H9 (cell line): ENCODE measurements at regions not wholly inside any gene's neighbourhood (a gene's known extent, or its start where the extent isn't known, plus 50 kb on each side); places are given as distances from the start of the nearest gene placed in this dataset.
"Not testable (repeated sequence)": the region's sequence is repeated elsewhere in the genome, so short reads cannot be mapped to it uniquely, and the experiment has no call there.

ENCODE experiments used
- DNase-seq: peaks from one replicate; pipeline ENCODE4 v3.0.0-alpha.2; 2017
- H2AFZ ChIP-seq: one replicate; pipeline ENCODE4 v1.6.1; 2013; ENCODE audit warnings: mild to moderate bottlenecking, low read length, control low read depth, moderate library complexity
- H2AK5ac ChIP-seq: 2 replicates; pipeline ENCODE4 v1.6.1; 2013; ENCODE audit warnings: low read length, control low read depth, mixed read lengths; ENCODE audit not compliant: insufficient read length
- H2BK120ac ChIP-seq: one replicate; pipeline ENCODE4 v1.6.1; 2013; ENCODE audit warnings: low read depth, mild to moderate bottlenecking, low read length, control low read depth, inconsistent platforms; ENCODE audit not compliant: poor library complexity, severe bottlenecking
- H2BK12ac ChIP-seq: 2 replicates; pipeline ENCODE4 v1.6.1; 2013; ENCODE audit warnings: low read length, control low read depth, mixed read lengths, low read depth; ENCODE audit not compliant: insufficient read length
- H2BK15ac ChIP-seq: 2 replicates; pipeline ENCODE4 v1.6.1; 2013; ENCODE audit warnings: low read depth, low read length, control low read depth
- H2BK20ac ChIP-seq: one replicate; pipeline ENCODE4 v1.6.1; 2013; ENCODE audit warnings: low read depth, mild to moderate bottlenecking, low read length, control low read depth, inconsistent platforms; ENCODE audit not compliant: poor library complexity, severe bottlenecking
- H2BK5ac ChIP-seq: 2 replicates; pipeline ENCODE4 v1.6.1; 2013; ENCODE audit warnings: low read length, control low read depth, mixed read lengths; ENCODE audit not compliant: insufficient read length
- H3K14ac ChIP-seq: 2 replicates; pipeline ENCODE4 v1.6.1; 2013; ENCODE audit warnings: low read length, control low read depth; ENCODE audit not compliant: insufficient read depth
- H3K18ac ChIP-seq: 2 replicates; pipeline ENCODE4 v1.6.1; 2013; ENCODE audit warnings: low read depth, mild to moderate bottlenecking, mixed read lengths, low read length, control low read depth; ENCODE audit not compliant: insufficient read length
- H3K23ac ChIP-seq: 2 replicates; pipeline ENCODE4 v1.6.1; 2013; ENCODE audit warnings: low read length, control low read depth, mixed read lengths, low read depth; ENCODE audit not compliant: insufficient read length
- H3K23me2 ChIP-seq: 2 replicates; pipeline ENCODE4 v1.6.1; 2013; ENCODE audit warnings: low read depth, mild to moderate bottlenecking, mixed read lengths, low read length, control low read depth; ENCODE audit not compliant: insufficient read length, poor library complexity, severe bottlenecking
- H3K27ac ChIP-seq: 2 replicates; pipeline ENCODE4 v1.5.1; 2013; ENCODE audit warnings: low read length, control low read depth, mixed read lengths, low read depth; ENCODE audit not compliant: insufficient read length
- H3K27me3 ChIP-seq: 2 replicates; pipeline ENCODE4 v1.6.1; 2013; ENCODE audit warnings: low read length, control low read depth, inconsistent platforms; ENCODE audit not compliant: insufficient read depth
- H3K4ac ChIP-seq: 2 replicates; pipeline ENCODE4 v1.6.1; 2013; ENCODE audit warnings: low read depth, mild to moderate bottlenecking, control low read depth, inconsistent platforms, low read length, moderate library complexity
- H3K4me1 ChIP-seq: 2 replicates; pipeline ENCODE4 v1.6.1; 2013; ENCODE audit warnings: low read length, control low read depth, inconsistent platforms; ENCODE audit not compliant: insufficient read depth
- H3K4me2 ChIP-seq: 2 replicates; pipeline ENCODE4 v1.6.1; 2013; ENCODE audit warnings: low read length, control low read depth, mixed read lengths; ENCODE audit not compliant: insufficient read length, insufficient read depth
- H3K56ac ChIP-seq: 2 replicates; pipeline ENCODE4 v1.6.1; 2013; ENCODE audit warnings: low read depth, mild to moderate bottlenecking, mixed read lengths, low read length, control low read depth; ENCODE audit not compliant: insufficient read length
- H3K79me1 ChIP-seq: 2 replicates; pipeline ENCODE4 v1.6.1; 2013; ENCODE audit warnings: low read depth, mild to moderate bottlenecking, moderate library complexity, low read length, control low read depth, inconsistent platforms; ENCODE audit not compliant: insufficient read depth, poor library complexity, severe bottlenecking
- H3K79me2 ChIP-seq: 2 replicates; pipeline ENCODE4 v1.6.1; 2013; ENCODE audit warnings: low read length, control low read depth, inconsistent platforms; ENCODE audit not compliant: insufficient read depth
- H3K9ac ChIP-seq: 2 replicates; pipeline ENCODE4 v1.6.1; 2013; ENCODE audit warnings: low read length, control low read depth, mixed read lengths; ENCODE audit not compliant: insufficient read length; ENCODE audit errors: extremely low read depth
- H3K9me3 ChIP-seq: one replicate; pipeline ENCODE4 v1.6.1; 2013; ENCODE audit warnings: low read depth, low read length, inconsistent platforms; ENCODE audit not compliant: control insufficient read depth
- H3T11ph ChIP-seq: one replicate; pipeline ENCODE4 v1.6.1; 2013; ENCODE audit warnings: mild to moderate bottlenecking, low read length, control low read depth, inconsistent platforms
- H4K20me1 ChIP-seq: one replicate; pipeline ENCODE4 v1.6.1; 2013; ENCODE audit not compliant: control insufficient read depth, insufficient read length, insufficient read depth
- H4K5ac ChIP-seq: 2 replicates; pipeline ENCODE4 v1.6.1; 2013; ENCODE audit warnings: low read depth, mild to moderate bottlenecking, mixed read lengths, low read length, control low read depth; ENCODE audit not compliant: insufficient read length
- H4K8ac ChIP-seq: replicated peaks from 2 replicates; pipeline ENCODE4 v1.6.1; 2013; ENCODE audit warnings: low read length, control low read depth, mixed read lengths, low read depth; ENCODE audit not compliant: insufficient read length
- H4K91ac ChIP-seq: 2 replicates; pipeline ENCODE4 v1.6.1; 2013; ENCODE audit warnings: low read depth, mild to moderate bottlenecking, moderate library complexity, mixed read lengths, low read length, control low read depth; ENCODE audit not compliant: insufficient read length
- H3K27ac Mint-ChIP-seq, 3 experiments: 2 replicates in 2 of 3; 3 replicates in 1 of 3; pipeline ENCODE4 v1.8.0; 2020 to 2021; ENCODE audit warnings: mixed read lengths in 3 of 3, mild to moderate bottlenecking in 1 of 3, moderate library complexity in 1 of 3
- H3K27me3 Mint-ChIP-seq: 2 replicates; pipeline ENCODE4 v1.8.0; 2021; ENCODE audit warnings: low read depth, mild to moderate bottlenecking, moderate library complexity, mixed read lengths
- H3K36me3 Mint-ChIP-seq, 3 experiments: 2 replicates in 2 of 3; 3 replicates in 1 of 3; pipeline ENCODE4 v1.8.0; 2020 to 2021; ENCODE audit warnings: low read depth in 3 of 3, mixed read lengths in 3 of 3; ENCODE audit not compliant: insufficient read depth in 1 of 3
- H3K4me1 Mint-ChIP-seq, 2 experiments: 2 replicates each; pipeline ENCODE4 v1.8.0; 2020; ENCODE audit warnings: mixed read lengths in 2 of 2
- H3K4me3 Mint-ChIP-seq, 2 experiments: 2 replicates in 1 of 2; 3 replicates in 1 of 2; pipeline ENCODE4 v1.8.0; 2020 to 2021; ENCODE audit warnings: mild to moderate bottlenecking in 2 of 2, mixed read lengths in 2 of 2, moderate library complexity in 1 of 2
- H3K9me3 Mint-ChIP-seq, 2 experiments: 2 replicates in 1 of 2; 3 replicates in 1 of 2; pipeline ENCODE4 v1.8.0; 2020; ENCODE audit warnings: mild to moderate bottlenecking in 2 of 2, mixed read lengths in 2 of 2, moderate library complexity in 1 of 2
- CTCF ChIP-seq: fragments of 200-600 bp; sonication (generic); conservative IDR thresholded peaks from 3 replicates; pipeline ENCODE4 v1.8.0; 2021; ENCODE audit warnings: antibody characterized with exemption, mild to moderate bottlenecking
- WGBS: extraction: QIAGEN DNeasy Blood & Tissue Kit; methylation state at CpG from one replicate; pipeline ENCODE4 v1.1.7; 2013; ENCODE audit warnings: missing lambda C conversion rate, low lambda C conversion rate, mixed read lengths; ENCODE audit not compliant: insufficient read length; ENCODE audit errors: extremely low coverage; 5-methylcytosine and 5-hydroxymethylcytosine counted together

GRCh38 chr15:69565066-69565655 is 112.5 kb downstream of the RPLP1 start:
- Histone ChIP-seq H4K5ac (no peak overlapping the region), H2BK15ac (no peak overlapping the region), H2BK20ac (no peak overlapping the region), H3K23me2 (no peaks in the 10 kb centered on the region), H2AFZ (no peak overlapping the region), H3T11ph (no peak overlapping the region), H3K4me1 (no peaks in the 10 kb centered on the region), H4K8ac (no peak overlapping the region), H4K91ac (no peak overlapping the region), H2BK5ac (no peak overlapping the region), H3K4ac (no peak overlapping the region), H3K27me3 (no peaks in the 10 kb centered on the region), H2BK120ac (no peak overlapping the region), H3K9me3 (no peaks in the 10 kb centered on the region), H3K4me2 (no peak overlapping the region), H3K18ac (no peak overlapping the region), H3K56ac (no peak overlapping the region), H3K79me2 (no peaks in the 10 kb centered on the region), H3K79me1 (no peaks in the 10 kb centered on the region), H3K9ac (no peak overlapping the region), H4K20me1 (no peaks in the 10 kb centered on the region), H3K14ac (peak overlapping the region; percentile 70; the same call in 1 of the 2 replicates), H3K23ac (no peak overlapping the region), H3K27ac (no peak overlapping the region), H2BK12ac (no peak overlapping the region), H2AK5ac (no peak overlapping the region)
- no peaks in the 10 kb centered on the region; the same call in 1 of the 2 replicates for H3K27me3 Mint-ChIP-seq
- TF ChIP-seq CTCF: no peak
- H3K4me3 Mint-ChIP-seq: no peak overlapping the region
- WGBS: no CpG with 5 or more reads among the region's 9 CpGs
- H3K4me1 Mint-ChIP-seq: peaks cover 5 to 15% of the 10 kb centered on the region in 2 experiments; a peak in 3 of 4 replicates
- H3K9me3 Mint-ChIP-seq: no peaks in the 10 kb centered on the region
- DNase-seq: no peak
- H3K27ac Mint-ChIP-seq: no peak overlapping the region
- H3K36me3 Mint-ChIP-seq: no peaks in the 10 kb centered on the region

GRCh38 chr15:69567238-69567760 is 114.7 kb downstream of the RPLP1 start:
- not testable (repeated sequence) for H4K8ac ChIP-seq, H3K27me3 Mint-ChIP-seq, H2BK15ac ChIP-seq, H2BK5ac ChIP-seq, H4K20me1 ChIP-seq, H3K9me3 ChIP-seq, H3K4me1 ChIP-seq, H3K23me2 ChIP-seq, H3K4me3 Mint-ChIP-seq, H3K23ac ChIP-seq, H3K9ac ChIP-seq, H3K36me3 Mint-ChIP-seq, DNase-seq, H2AFZ ChIP-seq, H3K14ac ChIP-seq, H3T11ph ChIP-seq, H2BK120ac ChIP-seq, H3K9me3 Mint-ChIP-seq, H3K27ac ChIP-seq, H3K79me1 ChIP-seq, H3K18ac ChIP-seq, H4K91ac ChIP-seq, H2BK20ac ChIP-seq, H3K79me2 ChIP-seq, H3K56ac ChIP-seq, H3K27ac Mint-ChIP-seq, H4K5ac ChIP-seq, H3K4ac ChIP-seq, H3K27me3 ChIP-seq, H3K4me2 ChIP-seq, H2AK5ac ChIP-seq, H2BK12ac ChIP-seq
- WGBS: no CpG with 5 or more reads among the region's 31 CpGs
- H3K4me1 Mint-ChIP-seq: peaks cover 5 to 10% of the 10 kb centered on the region in 2 experiments
